ENCODE measurements at regions not wholly inside any gene's neighbourhood (a gene's known extent, or its start where the extent isn't known, plus 50 kb on each side); places are given as distances from the start of the nearest gene placed in this dataset.
A peak's percentile ranks its signal among the peaks of the same experiment; 100 is the strongest.

- TF ChIP-seq LEF1 (IDR thresholded peaks at IDR 0.05; ENCODE audit: borderline replicate concordance) (no peak), SUZ12 (IDR thresholded peaks at IDR 0.05) (no peak), BHLHE40 (IDR thresholded peaks at IDR 0.05; ENCODE audit: borderline replicate concordance) (no peak), L3MBTL2 (conservative IDR thresholded peaks at IDR 0.05) (no peak), TARDBP (IDR thresholded peaks at IDR 0.05) (no peak), FOXM1 (IDR thresholded peaks at IDR 0.05; ENCODE audit: borderline replicate concordance) (no peak), ELF4 (IDR thresholded peaks at IDR 0.05) (no peak), ZNF384 (IDR thresholded peaks at IDR 0.05) (no peak), PKNOX1 (IDR thresholded peaks at IDR 0.05) (peak; percentile 50; the same call in 1 of the 2 replicates), SP1 (IDR thresholded peaks at IDR 0.05) (no peak), FOXA1 (IDR thresholded peaks at IDR 0.05) (no peak), NFRKB (IDR thresholded peaks at IDR 0.05) (no peak)
These were observed 66.5 kb upstream of the HSPA9 start for GRCh38 chr5:138641547-138642298.

Measured in HEK293T (cell line).